ENCODE measurements at regions not wholly inside any gene's neighbourhood (a gene's known extent, or its start where the extent isn't known, plus 50 kb on each side); places are given as distances from the start of the nearest gene placed in this dataset.
"Not testable (repeated sequence)": the region's sequence is repeated elsewhere in the genome, so short reads cannot be mapped to it uniquely, and the experiment has no call there.

DNA sequence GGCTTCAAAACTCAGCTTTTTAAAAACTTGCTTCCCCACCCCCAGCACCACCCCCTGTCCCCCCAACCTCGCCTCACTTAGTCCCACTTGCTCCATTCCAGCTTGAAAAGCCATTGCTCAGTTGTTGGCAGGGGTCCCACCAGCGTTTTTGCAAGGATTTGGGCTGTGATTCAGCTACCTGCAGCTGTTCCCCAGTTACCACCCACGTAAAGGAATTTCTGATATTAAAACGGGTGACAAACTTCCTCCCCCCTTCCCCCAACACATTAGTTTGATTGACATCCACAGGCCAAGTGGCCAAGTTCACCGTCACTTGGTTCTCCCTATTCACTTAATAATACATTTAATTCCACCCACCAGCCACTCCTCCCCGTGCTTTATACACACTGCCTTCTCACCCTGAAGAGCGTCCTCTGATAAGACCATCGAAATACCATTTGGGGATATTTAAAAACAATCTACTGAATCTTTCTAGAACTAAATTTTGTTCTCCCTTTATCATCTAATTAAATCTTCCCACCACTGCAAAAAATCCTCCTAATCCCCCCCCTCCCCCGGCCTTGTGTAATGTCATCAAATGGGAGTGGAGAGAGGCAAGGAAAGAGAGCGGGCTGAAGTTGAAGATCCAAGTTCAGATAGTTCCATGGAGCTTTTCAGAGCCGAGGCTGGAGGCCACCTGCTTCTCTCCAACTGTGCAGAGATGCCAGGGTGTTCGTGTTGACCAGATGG is 55.1 kb downstream of the SOX9 start:
- no peak for DNase-seq (ENCODE audit: low read depth)

DNA sequence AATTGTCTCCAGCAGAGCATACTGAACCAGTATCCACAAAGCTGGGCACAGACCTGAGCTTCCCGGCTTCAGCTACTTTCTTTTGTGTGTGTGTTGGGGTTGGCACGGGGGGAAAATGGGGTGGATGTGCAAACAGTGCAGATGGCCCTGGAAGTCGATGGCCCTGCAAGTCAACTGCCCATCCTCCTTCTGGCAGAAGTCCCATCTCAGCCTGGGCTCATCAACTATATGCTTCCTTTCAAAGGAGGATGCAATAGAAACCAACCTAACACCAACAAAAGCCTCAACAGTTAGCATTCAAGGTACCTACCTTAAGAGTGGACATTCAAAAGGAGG is 55.7 kb downstream of the SOX9 start:
- no peak for DNase-seq (ENCODE audit: low read depth)

DNA sequence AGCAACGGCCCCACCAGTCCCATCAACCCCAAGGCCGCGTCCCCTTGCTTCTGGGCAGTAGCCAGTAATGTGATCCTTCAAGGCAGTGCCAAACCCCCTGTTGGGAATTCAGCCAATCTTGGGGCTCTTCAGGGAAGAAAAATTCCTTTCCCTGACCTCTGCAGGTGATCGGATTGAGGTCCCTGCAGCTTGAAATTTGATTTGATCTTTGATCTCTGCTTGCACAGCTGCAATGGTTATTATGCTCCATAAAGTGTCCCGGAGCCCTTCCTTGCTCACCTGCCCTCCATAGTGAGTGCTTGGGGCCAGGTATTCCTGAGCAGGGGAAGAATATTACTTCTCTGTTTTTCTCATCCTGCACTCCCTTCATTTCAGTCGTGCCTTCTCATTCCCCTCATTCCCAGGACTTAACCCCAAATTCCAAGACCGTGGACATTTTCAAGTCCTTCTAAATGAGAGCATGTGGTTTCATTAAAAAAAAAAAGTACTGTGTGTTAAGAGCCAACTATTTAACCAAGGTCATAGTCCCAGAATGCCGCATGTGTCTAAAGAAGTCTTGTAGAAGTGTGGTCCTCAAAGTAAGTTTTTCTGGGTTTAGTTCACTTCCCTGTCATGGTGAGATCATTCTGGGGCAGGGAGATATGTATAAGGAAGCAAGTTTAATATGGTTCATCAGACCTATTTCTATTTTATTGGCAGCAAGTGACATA is 56.3 kb downstream of the SOX9 start:
- no peak for DNase-seq (ENCODE audit: low read depth)

DNA sequence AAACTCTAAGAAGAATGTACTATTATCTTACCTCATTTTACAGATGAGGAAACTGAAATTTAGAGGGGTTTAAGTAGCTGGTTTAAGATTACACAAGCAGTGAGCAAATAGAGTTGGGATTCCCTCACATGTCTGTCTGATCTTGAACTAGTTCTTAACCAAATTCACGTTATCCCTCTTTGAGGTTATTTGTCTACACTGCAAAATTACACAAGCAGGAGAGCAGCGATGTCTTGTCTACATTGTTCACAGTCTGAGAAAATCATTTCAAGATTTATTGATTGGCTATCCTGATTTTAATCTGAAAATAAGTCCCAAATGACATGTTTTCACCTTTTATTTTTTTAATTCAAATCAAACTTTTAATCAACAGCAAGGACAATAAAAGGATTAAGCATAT is 56.9 kb downstream of the SOX9 start:
- no peak for DNase-seq (ENCODE audit: low read depth)

DNA sequence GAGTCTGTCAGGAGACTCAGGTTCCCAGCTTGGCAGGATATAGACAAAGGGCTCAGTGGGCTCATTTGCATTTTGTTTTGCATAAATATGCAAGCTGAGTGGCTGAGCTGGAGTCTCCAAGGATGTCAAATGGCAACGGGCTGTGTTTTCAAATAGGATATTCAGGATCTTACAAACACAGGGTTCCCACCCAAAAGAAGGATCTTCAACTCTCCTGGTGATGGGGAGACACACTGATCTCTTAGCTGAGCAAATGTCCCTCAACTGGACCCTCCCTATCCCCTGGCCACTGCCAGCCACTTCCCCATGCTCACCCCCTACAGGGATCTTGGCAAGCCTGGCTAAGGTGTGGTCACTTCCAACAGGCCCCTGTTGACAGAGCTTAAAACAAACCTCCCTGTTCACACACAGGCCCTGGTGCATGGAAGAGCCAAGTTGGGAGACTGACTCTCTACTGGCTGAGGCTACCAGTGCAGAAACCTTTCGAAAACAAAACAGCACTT is 61.6 kb downstream of the SOX9 start:
- DNase-seq (ENCODE audit: low read depth): no peak

DNA sequence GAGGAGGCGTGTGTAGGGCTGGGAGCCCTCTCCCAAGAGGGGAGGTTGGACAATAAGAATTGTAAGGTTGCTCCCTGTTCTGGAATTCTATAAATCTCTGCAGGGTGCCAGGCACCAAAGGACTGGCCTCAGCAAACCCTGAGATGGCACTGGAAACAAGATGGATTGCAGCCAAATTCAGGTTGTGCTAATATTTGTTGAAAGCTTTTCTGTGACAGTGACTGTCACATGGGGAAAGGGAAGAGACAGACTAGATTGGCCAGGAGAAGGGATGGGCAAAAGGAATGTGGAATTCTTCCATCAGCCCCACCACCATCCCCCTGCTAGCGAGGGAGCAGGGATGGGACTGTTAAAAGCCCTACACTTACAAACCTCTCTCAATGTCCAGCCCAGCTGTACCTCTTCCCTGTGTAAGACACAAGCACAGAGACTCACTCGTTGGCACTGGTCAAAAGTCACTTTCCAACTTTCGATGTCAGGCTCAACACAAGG is 62.4 kb downstream of the SOX9 start:
- DNase-seq (ENCODE audit: low read depth): no peak

DNA sequence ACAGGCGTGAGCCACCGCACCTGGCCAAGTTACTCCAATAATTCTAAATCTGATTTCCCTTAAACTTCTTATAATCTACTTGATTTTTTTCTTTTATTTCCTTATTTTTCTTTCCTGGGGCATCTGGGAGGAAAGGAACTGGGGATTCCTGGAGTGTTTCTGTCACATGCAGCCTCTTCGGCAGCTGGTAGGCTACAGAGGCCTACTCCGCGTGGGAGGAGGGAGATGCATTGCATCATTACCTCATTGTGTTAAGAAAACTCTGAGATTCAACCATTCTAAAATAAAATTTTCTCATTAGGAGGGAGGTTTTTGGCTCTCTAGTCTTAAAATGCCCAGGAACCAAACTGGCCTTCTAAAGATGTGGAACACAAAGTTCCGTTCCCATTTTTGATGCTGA is 64.0 kb downstream of the SOX9 start:
- DNase-seq (ENCODE audit: low read depth): no peak

DNA sequence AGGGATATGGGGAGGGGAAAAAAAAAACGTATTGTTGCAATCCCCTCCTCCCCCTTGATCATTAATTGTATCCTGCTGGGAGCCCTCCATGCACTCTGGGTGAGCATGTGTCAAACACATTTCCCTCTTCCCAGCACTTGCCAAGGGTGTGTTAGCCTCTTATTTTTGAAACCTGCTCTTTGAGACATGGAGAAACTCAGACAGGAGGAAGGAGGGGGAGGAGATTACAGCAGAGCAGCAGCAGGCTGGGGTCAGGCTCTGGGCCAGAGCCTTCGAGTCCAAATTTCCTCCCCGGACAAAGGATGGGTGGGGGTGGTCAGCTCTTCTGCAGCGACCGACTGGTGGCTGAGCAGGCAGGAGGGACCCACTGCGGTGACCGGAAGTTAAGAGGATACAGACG is 64.7 kb downstream of the SOX9 start:
- DNase-seq (ENCODE audit: low read depth): no peak

DNA sequence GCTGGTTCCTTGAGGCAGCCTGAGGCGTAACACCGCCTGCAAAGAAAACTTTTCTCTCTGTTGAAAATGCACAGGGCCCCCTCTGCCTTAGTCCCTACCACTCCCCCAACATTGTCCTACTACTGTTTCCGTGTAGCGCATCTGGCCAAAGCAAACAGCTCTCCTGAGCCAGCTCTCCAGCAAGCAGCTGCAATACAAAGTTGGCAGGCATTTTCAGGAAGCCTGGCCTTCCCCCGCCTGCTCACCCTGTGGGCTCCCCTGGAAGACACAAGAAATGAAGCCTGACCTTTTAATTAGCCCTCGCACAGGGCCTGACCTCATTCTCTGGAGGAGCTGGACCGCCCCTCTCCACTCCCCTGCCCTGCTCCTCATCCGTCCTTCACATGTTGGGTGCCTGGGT is 66.7 kb downstream of the SOX9 start:
- no peak for DNase-seq (ENCODE audit: low read depth)

DNA sequence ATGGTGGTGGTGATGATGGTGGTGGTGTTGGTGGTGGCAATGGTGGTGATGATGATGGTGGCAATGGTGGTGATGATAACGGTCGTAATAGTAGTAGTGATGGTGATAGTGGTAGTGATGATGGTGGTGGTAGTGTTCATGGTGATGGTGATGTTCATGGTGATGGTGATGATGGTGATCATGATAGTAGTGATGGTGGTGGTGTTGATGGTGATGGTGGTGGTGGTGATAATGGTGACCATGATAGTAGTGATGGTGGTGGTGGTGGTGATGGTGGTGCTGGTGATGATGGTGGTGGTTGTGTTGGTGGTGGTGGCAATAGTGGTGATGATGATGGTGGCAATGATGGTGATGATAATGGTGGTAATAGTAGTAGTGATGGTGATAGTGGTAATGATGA is 68.0 kb downstream of the SOX9 start:
- DNase-seq (ENCODE audit: low read depth): no peak

DNA sequence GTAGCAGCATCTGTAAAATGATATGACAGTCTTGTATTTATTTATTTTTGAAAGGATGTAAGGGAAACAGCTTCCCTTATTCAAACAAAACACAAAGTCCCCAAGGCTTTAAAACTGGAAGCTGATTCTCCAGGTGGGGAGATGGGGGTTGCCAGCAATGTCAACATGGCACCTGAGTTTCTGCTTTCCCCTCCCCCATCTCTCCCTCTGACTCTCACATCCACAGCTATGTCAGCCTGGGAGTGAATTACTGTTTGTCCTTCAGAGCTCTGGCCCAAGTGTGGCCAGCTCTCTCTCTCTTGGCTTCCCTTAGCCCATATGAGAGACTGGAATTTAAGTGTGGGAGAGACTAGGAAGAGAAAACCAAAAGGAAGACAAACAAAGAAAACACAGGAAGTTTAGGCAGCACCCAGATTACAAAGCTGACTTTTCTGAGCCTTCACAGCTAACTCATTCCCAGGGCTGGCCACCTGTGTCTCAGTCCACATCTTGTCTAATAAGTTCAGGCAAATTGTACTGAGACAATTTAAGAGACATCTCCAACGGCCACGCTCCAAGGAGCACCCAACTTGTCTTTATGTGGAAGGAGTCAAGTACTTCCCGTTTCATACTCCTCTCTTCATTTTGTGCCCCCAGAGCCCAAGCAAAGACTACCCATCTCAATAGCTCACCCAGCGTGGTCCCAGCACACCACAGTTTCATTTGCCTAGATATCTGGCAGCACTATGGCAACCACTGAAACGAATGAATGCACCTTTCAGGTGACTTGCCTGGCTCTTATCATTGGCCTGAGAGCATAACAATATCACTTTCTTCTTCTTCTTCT is 69.2 kb downstream of the SOX9 start:
- DNase-seq (ENCODE audit: low read depth): no peak

DNA sequence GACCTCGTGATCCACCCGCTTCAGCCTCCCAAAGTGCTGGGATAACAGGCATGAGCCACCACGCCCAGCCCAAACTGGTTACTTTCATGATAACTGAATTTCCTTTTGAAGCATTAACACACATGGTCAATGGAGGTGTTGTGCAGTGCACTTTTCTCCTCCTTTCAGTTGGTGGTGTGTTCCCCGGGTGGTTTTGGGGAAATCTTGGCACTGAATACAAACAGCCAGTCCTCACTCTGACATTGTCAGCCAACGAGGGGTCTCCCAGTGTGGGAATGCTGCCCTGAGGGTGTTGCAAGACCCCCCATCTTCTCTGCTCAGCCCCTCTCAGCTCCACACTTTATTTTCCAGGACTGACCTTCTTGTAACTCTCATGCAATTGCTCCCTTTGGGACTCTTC is 70.5 kb downstream of the SOX9 start:
- DNase-seq (ENCODE audit: low read depth): no peak

DNA sequence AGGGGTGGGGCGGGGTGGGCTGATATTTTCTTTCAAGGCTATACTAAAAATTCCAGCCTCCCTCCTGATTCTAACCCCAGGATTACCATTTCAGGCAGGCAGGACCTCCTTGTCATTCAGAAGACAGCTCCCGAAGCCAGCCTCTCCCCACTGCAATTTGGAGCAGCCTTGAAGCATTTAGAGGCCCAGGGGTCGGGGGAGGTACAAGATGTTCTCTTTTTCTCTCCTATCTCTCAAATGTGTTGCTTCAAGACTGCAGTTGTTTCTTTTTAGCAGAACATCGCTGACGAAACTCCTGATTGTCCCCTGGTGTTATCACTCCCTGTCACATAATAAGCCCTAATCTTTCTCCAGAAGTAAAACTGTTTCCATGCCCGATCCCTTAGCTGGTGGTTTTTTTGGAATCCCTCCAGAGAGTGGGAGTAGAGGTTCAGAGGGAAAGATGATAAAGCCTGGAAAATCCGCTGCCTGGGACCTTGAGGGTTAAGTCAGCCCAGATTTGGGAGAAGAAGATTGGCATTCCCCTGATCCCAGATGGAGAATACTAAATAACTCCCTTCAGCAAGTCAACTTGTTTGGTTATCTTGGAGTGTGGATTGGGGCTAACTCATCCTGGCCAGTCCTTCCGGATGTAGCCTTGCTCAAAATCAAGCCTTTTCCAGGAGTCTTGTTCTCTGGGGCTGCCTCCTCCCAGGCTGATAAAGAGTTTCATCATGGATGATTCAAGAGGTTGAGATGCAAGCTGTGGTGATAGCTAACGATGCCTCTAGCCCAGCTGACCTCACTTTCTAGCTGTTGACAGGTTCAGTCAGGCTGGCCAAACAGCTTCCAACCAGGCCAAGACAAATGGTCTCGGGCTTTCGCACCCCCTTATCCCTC is 71.3 kb downstream of the SOX9 start:
- peak; percentile 87 for DNase-seq (ENCODE audit: low read depth)

DNA sequence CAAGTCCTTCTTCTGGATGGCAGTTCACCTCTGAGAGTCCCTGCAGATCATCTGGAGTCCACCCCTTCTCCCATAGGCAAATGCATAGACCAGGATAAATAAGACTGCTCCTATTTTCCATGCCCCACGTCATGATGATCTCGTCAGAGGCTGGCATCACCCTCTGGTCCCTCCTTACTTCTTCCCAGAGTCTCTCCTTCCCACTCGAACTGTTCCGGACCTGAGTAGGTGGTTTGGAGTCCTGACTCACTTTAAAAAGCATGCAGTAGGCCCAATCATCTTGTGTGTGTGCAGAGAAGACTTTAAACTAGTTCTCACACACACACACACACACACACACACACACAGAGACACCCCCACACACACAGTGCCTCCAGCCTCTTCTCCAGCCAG is 72.0 kb downstream of the SOX9 start:
- peak; percentile 79 for DNase-seq (ENCODE audit: low read depth)

DNA sequence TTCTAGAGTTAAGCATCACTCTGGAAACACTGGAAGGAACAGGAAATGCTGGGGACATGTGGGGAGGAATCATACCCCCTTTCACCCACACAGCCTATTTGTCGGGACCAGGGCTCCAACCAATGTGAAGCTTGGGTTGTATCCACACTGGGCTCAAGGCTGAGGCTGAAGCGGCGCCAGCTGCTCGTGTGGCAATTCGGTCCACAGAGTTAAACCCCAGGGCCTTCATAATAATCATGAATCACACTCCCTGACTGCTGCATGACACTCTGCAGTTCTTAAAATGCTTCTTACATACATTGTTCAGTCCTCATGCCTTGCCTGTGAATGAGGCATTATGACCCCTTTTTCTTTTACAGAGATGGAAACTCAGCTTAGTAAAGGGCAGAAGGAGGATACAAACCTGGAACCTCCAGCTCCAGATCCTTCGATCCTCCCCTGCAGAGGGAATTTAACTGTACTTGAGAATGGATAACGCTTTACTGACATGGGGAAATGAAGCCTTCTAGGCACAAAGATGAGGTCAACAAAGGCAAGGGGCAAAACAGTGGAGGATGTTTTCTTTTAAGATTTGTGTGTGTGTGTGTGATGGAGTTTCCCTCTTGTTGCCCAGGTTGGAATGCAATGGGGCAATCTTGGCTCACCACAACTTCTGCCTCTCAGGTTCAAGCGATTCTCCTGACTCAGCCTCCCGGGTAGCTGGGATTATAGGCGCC is 72.7 kb downstream of the SOX9 start:
- peak; percentile 80 for DNase-seq (ENCODE audit: low read depth)

DNA sequence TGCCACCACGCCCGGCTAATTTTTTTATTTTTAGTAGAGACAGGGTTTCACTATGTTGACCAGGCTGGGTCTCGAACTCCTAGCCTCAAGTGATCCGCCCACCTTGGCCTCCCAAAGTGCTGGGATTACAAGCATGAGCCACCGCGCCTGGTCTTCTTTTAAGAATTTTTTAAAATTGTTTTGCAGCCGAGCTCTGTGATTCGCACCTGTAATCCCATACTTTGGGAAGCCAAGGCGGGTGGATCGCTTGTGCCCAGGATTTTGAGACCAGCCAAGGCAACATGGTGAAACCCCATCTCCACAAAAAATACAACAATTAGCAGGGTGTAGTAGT is 73.3 kb downstream of the SOX9 start:
- DNase-seq (ENCODE audit: low read depth): not testable (repeated sequence)

DNA sequence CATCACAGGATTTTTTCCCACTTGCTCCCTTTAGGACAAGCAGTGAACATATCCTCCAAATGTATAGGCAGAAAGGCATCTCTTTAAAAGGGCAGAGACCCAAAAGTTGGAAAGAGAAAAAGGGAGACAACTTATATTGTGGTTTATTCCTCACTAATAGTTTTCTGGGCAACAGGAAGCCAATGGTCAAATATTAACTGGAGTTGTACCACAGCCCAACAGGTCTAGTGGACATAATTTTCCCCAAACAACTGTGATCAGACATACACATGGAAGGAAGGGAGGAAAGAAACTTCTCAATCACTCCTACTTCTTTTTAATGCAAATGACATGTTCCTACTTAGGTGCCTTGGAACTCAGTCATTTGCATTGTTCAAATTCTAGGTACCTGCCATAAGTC is 78.4 kb downstream of the SOX9 start:
- no peak for DNase-seq (ENCODE audit: low read depth)

DNA sequence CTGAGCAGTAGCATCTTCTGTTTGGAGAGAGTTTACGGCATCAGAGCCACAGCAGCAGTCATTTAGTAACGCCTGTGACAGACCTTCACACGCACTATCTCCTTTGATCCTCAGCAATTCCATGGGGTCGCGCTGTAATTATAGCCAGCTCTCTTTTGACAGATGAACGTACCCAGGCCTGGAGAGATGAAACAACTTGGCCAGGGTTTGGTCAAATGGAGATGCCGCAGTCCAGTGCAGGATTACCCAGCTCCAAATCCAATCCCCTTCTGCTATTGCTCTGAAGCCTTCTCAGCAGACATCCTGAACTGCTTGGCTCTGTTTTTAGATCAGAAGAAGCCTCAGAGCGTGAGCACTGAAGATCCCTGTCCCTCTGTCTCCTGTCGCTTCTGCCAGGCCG is 83.9 kb downstream of the SOX9 start:
- no peak for DNase-seq (ENCODE audit: low read depth)

DNA sequence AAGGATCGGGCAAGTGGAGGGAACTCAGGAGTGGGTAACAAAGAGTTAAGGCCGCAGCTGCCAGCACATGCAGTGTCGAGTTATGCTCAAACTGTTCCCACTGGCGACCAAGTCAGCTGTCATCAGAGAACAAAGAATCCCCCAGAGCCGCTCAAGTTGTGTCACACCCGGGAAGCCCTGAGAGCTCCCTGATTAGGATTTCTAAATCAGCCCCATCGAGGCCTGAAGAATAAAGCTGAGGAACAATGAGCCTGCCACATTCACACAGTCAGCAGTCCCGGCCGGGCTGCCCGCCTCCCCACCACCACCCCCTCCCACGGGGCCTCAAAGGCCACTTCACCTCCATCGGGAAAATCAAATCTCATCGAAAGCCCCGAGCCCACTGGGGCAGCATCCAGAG is 84.5 kb downstream of the SOX9 start:
- DNase-seq (ENCODE audit: low read depth): no peak

DNA sequence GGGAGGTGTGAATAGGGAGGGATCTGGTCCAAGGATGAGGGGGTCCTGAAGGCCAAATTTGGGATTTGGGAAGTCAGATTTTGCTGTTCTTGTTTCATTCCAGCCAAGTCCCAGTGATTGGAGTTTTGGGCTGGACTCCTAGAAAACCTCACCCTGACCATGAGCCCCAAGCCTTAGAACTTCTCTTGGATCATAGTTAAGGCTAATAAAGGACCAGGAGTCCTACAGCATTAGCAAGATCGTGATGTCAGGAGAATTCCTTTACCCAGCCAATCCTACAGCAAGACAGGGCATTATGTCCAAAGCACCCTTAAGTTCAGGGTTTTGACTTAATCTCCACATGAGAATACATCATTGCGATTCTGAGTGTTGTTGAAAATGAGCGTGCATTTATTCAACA is 85.0 kb downstream of the SOX9 start:
- no peak for DNase-seq (ENCODE audit: low read depth)

DNA sequence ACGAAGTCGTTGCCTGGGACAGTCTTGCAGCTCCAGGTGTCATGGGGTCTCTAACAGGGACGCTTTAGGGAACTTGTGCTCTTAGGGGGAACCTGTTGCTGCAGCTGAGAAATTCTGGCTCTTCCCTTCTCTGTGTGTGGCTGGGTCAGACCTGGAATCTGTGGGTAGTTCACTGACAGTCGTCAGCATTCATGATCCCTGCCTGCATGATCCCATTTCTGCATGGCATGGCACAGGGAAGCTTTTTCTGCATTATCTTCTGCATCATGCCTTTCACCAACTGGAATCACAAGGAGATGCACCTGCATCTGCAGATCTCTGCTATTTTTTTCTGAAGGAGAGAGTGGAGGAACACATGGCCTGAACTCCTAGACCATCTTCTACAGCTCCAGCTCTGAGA is 85.6 kb downstream of the SOX9 start:
- no peak for DNase-seq (ENCODE audit: low read depth)
